RWPE2 (cell line): ENCODE measurements at regions not wholly inside any gene's neighbourhood (a gene's known extent, or its start where the extent isn't known, plus 50 kb on each side); places are given as distances from the start of the nearest gene placed in this dataset.

Experiments
- ATAC-seq: fragments of 200-7000 bp; cut with Tn5 transposase; 3 replicates; pipeline ENCODE4 v1.9.1; 2021; ENCODE audit warnings: low read depth
- DNase-seq: peaks from one replicate; pipeline ENCODE4 v3.0.0-alpha.2; 2020; ENCODE audit warnings: low spot score
- H3K27ac ChIP-seq: fragments of 450-650 bp; 2 replicates; pipeline ENCODE4 v1.5.1; 2017; ENCODE audit warnings: mild to moderate bottlenecking; ENCODE audit not compliant: poor library complexity, severe bottlenecking
- H3K27me3 ChIP-seq: fragments of 250-450 bp; sonication (Bioruptor Pico); 2 replicates; pipeline ENCODE4 v1.5.1; 2021; ENCODE audit warnings: mild to moderate bottlenecking, moderate library complexity; ENCODE audit not compliant: insufficient read depth, poor library complexity, severe bottlenecking
- H3K36me3 ChIP-seq: fragments of 250-450 bp; sonication (Bioruptor Pico); 2 replicates; pipeline ENCODE4 v1.5.1; 2020; ENCODE audit warnings: low read depth, mild to moderate bottlenecking, moderate library complexity
- H3K4me1 ChIP-seq: fragments of 250-450 bp; sonication (Bioruptor Pico); 2 replicates; pipeline ENCODE4 v1.5.1; 2021; ENCODE audit warnings: mild to moderate bottlenecking, moderate library complexity; ENCODE audit not compliant: insufficient read depth, poor library complexity, severe bottlenecking
- H3K4me3 ChIP-seq: fragments of 250-450 bp; sonication (Bioruptor Pico); 2 replicates; pipeline ENCODE4 v1.5.1; 2021; ENCODE audit warnings: mild to moderate bottlenecking, moderate library complexity; ENCODE audit not compliant: severe bottlenecking
- H3K9me3 ChIP-seq: fragments of 250-450 bp; sonication (Bioruptor Pico); 2 replicates; pipeline ENCODE4 v1.5.1; 2021; ENCODE audit warnings: mild to moderate bottlenecking, moderate library complexity; ENCODE audit not compliant: severe bottlenecking
- TF ChIP-seq, protein P1 (sequence below): fragments of 450-650 bp; IDR thresholded peaks from one replicate; pipeline ENCODE4 v1.5.1; 2017; ENCODE audit warnings: mild to moderate bottlenecking, moderate library complexity; ENCODE audit not compliant: poor library complexity, severe bottlenecking

- DNase-seq = no peak
- TF ChIP-seq, protein P1, sequence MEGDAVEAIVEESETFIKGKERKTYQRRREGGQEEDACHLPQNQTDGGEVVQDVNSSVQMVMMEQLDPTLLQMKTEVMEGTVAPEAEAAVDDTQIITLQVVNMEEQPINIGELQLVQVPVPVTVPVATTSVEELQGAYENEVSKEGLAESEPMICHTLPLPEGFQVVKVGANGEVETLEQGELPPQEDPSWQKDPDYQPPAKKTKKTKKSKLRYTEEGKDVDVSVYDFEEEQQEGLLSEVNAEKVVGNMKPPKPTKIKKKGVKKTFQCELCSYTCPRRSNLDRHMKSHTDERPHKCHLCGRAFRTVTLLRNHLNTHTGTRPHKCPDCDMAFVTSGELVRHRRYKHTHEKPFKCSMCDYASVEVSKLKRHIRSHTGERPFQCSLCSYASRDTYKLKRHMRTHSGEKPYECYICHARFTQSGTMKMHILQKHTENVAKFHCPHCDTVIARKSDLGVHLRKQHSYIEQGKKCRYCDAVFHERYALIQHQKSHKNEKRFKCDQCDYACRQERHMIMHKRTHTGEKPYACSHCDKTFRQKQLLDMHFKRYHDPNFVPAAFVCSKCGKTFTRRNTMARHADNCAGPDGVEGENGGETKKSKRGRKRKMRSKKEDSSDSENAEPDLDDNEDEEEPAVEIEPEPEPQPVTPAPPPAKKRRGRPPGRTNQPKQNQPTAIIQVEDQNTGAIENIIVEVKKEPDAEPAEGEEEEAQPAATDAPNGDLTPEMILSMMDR = no peak
- H3K27me3 ChIP-seq = peaks cover 11% of the 10 kb centered on the region
- no peaks in the 10 kb centered on the region for H3K4me1 ChIP-seq
- no peaks in the 10 kb centered on the region for H3K9me3 ChIP-seq
- H3K27ac ChIP-seq = no peak overlapping the region
- no peaks in the 10 kb centered on the region for H3K36me3 ChIP-seq
- H3K4me3 ChIP-seq = no peak overlapping the region
- no peak for ATAC-seq
Observed at GRCh38 chr14:101357559-101358319, 203.6 kb upstream of the DIO3 start.

DNA sequence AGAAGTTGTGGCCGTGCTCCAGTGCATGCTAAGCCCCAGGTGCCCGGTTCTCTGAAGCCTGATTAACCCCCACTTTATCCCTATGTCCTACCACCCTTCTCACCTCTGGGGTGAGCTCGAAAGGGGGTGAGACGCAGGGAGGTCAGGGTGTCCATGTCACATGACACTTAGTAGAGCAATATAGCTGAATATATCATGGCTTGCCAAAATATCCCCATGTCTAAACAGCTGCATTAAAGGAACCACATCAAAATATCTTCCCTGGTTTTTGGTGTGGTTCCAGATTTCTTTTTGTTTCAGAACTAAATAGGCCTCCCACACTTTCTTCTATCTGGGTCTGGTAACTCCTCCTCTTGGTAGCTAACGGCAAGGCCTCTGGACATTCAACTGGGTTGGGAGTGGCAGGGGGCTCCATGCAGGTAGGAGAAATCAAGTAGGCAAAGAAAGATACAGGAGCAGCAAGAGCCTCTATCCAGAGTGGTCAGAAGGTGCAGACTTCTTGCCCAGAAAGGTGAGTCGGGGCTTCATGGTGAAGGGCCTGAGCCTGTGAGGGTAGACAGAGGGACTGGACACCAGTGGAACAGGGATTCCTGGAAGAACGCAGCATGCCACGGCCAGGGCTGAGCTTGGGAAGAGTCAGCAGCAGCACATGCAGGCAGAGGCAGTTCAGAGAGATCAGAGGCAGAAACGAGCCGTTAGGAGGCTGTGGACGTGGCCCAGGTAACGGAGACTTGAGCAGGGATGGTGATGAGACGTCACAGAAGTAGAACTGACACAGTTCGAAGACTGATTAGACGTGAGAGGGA is 202.8 kb upstream of the DIO3 start:
- ATAC-seq = no peak
- H3K36me3 ChIP-seq = no peaks in the 10 kb centered on the region
- no peak for DNase-seq
- TF ChIP-seq, protein P1 = no peak
- H3K4me1 ChIP-seq = no peaks in the 10 kb centered on the region
- H3K9me3 ChIP-seq = no peaks in the 10 kb centered on the region
- H3K27me3 ChIP-seq = peaks cover 16% of the 10 kb centered on the region
- H3K27ac ChIP-seq = no peak overlapping the region
- H3K4me3 ChIP-seq = no peak overlapping the region

DNA sequence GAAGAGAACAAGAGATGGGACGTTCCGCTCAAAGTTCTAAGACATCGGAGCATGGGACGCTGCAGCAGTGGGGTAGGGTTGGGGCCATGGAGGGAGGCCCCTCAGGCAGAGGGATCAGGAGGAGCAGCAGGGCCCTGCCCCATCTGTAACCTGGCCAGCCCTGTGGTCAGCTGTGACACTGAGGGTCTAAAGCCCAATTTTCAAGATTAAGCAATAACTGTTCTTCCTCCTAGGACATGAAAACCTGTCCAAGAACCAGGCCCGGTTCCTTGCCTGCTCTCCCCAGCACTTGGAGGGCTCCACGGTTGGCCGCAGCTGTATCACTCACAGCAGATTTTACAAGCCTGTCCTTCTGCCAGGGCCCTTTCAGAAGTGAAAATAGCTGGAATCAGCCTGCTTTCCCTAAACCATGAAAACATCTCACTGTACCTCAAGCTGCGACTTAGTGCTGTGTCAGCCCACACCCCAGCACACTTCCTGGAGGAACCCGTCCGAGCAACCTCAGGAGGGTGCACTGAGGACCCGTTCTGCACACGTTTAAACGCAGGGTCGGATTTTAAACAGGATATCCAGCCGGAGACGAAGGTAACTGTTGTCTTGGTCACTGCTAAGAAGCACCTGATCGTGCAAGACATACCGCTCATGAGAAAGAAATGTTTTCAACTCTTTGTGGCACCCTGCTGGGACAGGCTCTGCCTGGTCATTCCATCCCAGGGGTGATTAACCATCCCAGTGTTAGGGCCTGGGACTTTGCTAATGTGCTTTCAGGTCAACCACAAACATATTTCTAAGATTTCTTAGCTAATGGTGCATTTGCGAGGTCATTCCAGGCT is 201.9 kb upstream of the DIO3 start:
- Histone ChIP-seq H3K9me3 (no peaks in the 10 kb centered on the region), H3K27me3 (peaks cover 16% of the 10 kb centered on the region), H3K4me1 (no peaks in the 10 kb centered on the region), H3K36me3 (no peaks in the 10 kb centered on the region), H3K4me3 (no peak overlapping the region), H3K27ac (no peak overlapping the region)
- ATAC-seq (peak; percentile 20; the same call in 1 of the 3 replicates), DNase-seq (no peak)
- TF ChIP-seq, protein P1 = no peak

DNA sequence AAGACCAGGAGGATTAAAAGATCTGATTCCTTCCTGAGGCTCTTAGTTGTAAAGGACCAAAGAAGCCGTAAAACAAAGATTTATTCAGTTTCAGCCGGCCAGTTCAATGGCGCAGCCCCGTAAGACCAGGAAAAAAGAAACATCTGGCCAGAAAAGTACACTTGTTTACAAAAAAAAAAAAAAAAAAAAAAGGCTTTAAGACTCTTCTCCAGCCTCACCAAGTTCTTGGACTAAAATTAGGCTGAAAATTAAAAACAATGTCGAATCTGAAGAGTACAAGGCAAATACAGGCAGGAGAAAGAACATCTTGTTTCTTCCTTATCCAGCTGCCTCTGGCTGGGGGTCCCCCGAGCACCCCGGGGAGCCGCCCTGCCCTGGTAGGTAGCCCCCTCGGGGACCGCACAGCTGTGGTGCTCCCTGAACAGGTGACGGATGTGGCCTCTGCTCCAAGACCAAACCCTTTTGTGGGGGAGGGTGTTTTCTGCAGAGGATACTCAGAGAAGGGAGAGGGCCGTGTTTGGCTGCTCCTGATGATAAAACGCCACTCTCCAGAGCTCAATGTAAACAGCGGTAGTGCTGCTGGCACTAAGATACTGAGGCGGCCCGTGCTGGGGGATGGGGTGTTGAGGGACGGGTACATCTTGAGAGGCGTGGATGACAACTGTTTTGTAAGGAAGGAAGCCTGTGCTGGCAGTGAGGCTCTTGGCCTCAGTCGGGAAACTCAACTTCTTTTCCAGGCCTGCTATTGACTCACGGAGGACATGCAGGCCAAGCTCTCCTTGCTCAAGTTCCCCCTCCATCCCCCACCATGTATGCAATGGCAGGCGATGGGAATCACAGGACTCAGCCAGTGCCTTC is 201.0 kb upstream of the DIO3 start:
- TF ChIP-seq, protein P1 = no peak
- no peaks in the 10 kb centered on the region for H3K36me3 ChIP-seq
- peaks cover 16% of the 10 kb centered on the region for H3K27me3 ChIP-seq
- no peak for DNase-seq
- no peak for ATAC-seq
- no peak overlapping the region for H3K4me3 ChIP-seq
- H3K4me1 ChIP-seq = no peaks in the 10 kb centered on the region
- H3K9me3 ChIP-seq = no peaks in the 10 kb centered on the region
- H3K27ac ChIP-seq = no peak overlapping the region
